ENCODE measurements at regions not wholly inside any gene's neighbourhood (a gene's known extent, or its start where the extent isn't known, plus 50 kb on each side); places are given as distances from the start of the nearest gene placed in this dataset.

DNA sequence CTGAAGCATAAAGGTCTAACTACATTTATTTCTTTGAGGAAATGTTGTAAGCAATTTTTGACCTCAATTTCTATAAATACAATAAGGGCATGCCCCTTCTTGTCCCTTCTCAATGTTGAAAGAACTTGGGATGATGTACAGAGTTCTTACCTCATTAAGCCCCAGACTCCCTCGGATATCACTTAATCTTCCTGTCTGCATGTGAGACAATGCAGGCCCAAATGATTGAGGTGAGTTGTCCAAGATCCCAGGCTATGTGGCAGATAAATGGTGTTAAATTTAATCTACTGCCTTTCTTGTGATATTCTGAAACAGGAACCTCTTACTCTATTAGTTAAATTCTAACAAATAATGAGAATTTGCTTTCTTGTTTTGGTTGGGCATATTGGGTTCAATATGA, 1073.4 kb upstream of the GYPC start:
- H3K4me1 Mint-ChIP-seq (ENCODE audit: low read depth) = no peaks in the 10 kb centered on the region
- H3K27ac Mint-ChIP-seq = no peak overlapping the region
- no peaks in the 10 kb centered on the region for H3K9me3 Mint-ChIP-seq (ENCODE audit: low read depth)
- no peaks in the 10 kb centered on the region for H3K36me3 Mint-ChIP-seq
- H3K27me3 Mint-ChIP-seq = no peaks in the 10 kb centered on the region
- H3K4me3 Mint-ChIP-seq = no peak overlapping the region

- H3K4me1 Mint-ChIP-seq (ENCODE audit: low read depth) = no peaks in the 10 kb centered on the region
- no peaks in the 10 kb centered on the region for H3K9me3 Mint-ChIP-seq (ENCODE audit: low read depth)
- no peaks in the 10 kb centered on the region for H3K36me3 Mint-ChIP-seq
Observed at GRCh38 chr2:125584732-125585131, 1071.2 kb upstream of the GYPC start.

DNA sequence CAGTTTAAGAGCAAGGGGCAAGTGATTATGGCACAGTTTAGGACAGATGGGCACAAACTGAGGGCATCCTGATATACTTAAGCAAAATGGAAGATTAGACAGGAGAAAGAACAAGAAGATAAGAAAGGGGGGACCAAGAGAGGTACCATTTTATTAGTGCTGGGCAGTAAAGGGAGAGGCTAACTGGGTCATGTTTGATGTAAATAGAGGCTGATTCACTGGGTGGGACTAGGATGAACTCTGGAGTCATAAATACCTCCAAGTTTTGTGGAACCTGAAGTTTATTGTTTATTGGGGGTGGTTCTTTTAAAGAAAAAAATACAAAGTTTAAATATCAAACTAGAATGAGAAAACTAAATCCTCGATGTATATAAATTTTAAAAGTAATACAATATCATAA, 1067.2 kb upstream of the GYPC start:
- H3K4me1 Mint-ChIP-seq (ENCODE audit: low read depth) = no peaks in the 10 kb centered on the region
- peaks cover 7% of the 10 kb centered on the region for H3K9me3 Mint-ChIP-seq (ENCODE audit: low read depth)
- H3K36me3 Mint-ChIP-seq = no peaks in the 10 kb centered on the region
- no peak overlapping the region for H3K27ac Mint-ChIP-seq
- no peaks in the 10 kb centered on the region for H3K27me3 Mint-ChIP-seq
- H3K4me3 Mint-ChIP-seq = no peak overlapping the region

More at GRCh38 chr2:125584732-125585131, 1071.2 kb upstream of the GYPC start:
- no peak overlapping the region for H3K4me3 Mint-ChIP-seq
- no peaks in the 10 kb centered on the region for H3K27me3 Mint-ChIP-seq
- no peak overlapping the region for H3K27ac Mint-ChIP-seq

DNA sequence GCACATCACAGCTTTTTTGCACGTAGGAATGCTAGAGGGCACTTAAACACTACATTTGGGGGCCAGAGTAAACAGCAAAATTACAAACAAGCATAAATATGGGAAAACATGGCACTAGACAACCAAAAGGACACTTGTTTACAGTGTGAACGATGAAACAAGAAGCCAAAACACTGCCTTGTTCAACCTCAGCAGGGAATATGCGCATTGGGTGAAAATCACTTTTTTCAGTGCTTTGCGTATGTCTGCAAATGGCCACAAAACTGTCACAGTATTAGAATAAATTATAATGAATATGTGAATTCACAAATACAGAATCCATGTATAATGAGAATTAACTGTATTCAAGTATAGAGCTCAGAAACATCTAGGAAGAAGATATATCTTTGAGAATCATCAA, 1064.0 kb upstream of the GYPC start:
- peaks cover 7% of the 10 kb centered on the region for H3K9me3 Mint-ChIP-seq (ENCODE audit: low read depth)
- H3K27ac Mint-ChIP-seq = no peak overlapping the region
- H3K27me3 Mint-ChIP-seq = no peaks in the 10 kb centered on the region
- no peak overlapping the region for H3K4me3 Mint-ChIP-seq
- no peaks in the 10 kb centered on the region for H3K36me3 Mint-ChIP-seq
- H3K4me1 Mint-ChIP-seq (ENCODE audit: low read depth) = no peaks in the 10 kb centered on the region

GRCh38 chr2:125593036-125593435, 1062.9 kb upstream of the GYPC start:
- H3K27ac Mint-ChIP-seq = no peak overlapping the region
- H3K4me3 Mint-ChIP-seq = no peak overlapping the region

GRCh38 chr2:125596612-125597011, 1059.3 kb upstream of the GYPC start:
- Mint-ChIP-seq H3K9me3 (ENCODE audit: low read depth) (no peaks in the 10 kb centered on the region), H3K27me3 (no peaks in the 10 kb centered on the region), H3K4me3 (no peak overlapping the region), H3K4me1 (ENCODE audit: low read depth) (no peaks in the 10 kb centered on the region), H3K27ac (no peak overlapping the region), H3K36me3 (no peaks in the 10 kb centered on the region)

More at GRCh38 chr2:125593036-125593435, 1062.9 kb upstream of the GYPC start:
- peaks cover 7% of the 10 kb centered on the region for H3K9me3 Mint-ChIP-seq (ENCODE audit: low read depth)
- H3K4me1 Mint-ChIP-seq (ENCODE audit: low read depth) = no peaks in the 10 kb centered on the region
- H3K27me3 Mint-ChIP-seq = no peaks in the 10 kb centered on the region
- H3K36me3 Mint-ChIP-seq = no peaks in the 10 kb centered on the region

DNA sequence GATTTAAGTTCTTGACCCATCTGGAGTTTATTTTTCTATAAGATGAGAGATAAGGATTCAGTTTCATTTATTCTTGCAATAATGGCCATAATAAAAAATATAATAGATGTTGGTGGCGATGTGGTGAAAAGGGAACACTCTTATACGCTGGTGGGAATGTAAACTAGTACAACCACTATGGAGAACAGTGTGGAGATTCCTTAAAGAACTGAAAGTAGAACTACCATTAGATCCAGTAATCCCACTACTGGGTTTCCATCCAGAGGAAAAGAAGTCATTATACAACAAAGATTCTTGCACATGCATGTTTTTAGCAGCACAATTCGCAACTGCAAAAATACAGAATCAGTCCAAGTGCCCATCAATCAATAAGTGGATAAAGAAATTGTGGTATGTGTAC, 1040.5 kb upstream of the GYPC start:
- H3K36me3 Mint-ChIP-seq = no peaks in the 10 kb centered on the region
- H3K9me3 Mint-ChIP-seq (ENCODE audit: low read depth) = no peaks in the 10 kb centered on the region
- no peak overlapping the region for H3K4me3 Mint-ChIP-seq
- no peaks in the 10 kb centered on the region for H3K27me3 Mint-ChIP-seq
- H3K4me1 Mint-ChIP-seq (ENCODE audit: low read depth) = no peaks in the 10 kb centered on the region
- H3K27ac Mint-ChIP-seq = no peak overlapping the region

DNA sequence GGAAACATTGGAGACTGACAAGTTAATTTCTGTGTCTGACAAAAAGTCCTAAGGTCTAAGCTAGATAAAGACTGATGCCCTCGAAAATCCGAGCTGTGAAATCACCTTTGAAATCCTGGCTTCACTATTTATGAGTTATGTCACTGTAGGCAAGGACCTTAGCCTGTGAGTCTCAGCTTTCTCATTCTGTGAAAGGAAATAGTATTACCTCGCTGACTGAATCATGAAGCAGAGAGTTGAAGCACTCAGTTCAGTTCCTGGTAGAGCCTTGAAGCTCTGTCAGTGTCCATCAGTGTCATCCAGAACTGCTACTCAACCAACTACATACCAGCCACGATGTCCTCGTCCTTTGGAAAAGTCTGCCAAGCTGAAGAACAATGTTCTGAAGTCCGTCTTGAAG, 1025.6 kb upstream of the GYPC start:
- Mint-ChIP-seq H3K4me1 (ENCODE audit: low read depth) (no peaks in the 10 kb centered on the region), H3K27ac (no peak overlapping the region), H3K27me3 (no peaks in the 10 kb centered on the region), H3K36me3 (no peaks in the 10 kb centered on the region), H3K9me3 (ENCODE audit: low read depth) (no peaks in the 10 kb centered on the region), H3K4me3 (no peak overlapping the region)

- no peaks in the 10 kb centered on the region for H3K4me1 Mint-ChIP-seq (ENCODE audit: low read depth)
- H3K4me3 Mint-ChIP-seq = no peak overlapping the region
- H3K27me3 Mint-ChIP-seq = no peaks in the 10 kb centered on the region
- H3K9me3 Mint-ChIP-seq (ENCODE audit: low read depth) = no peaks in the 10 kb centered on the region
- H3K27ac Mint-ChIP-seq = no peak overlapping the region
- H3K36me3 Mint-ChIP-seq = no peaks in the 10 kb centered on the region
Observed at GRCh38 chr2:125634662-125635061, 1021.3 kb upstream of the GYPC start.

GRCh38 chr2:125638345-125638744, 1017.6 kb upstream of the GYPC start:
- H3K4me1 Mint-ChIP-seq (ENCODE audit: low read depth) = no peaks in the 10 kb centered on the region
- no peaks in the 10 kb centered on the region for H3K27me3 Mint-ChIP-seq

GRCh38 chr2:125642032-125642431, 1013.9 kb upstream of the GYPC start:
- Mint-ChIP-seq H3K36me3 (no peaks in the 10 kb centered on the region), H3K9me3 (ENCODE audit: low read depth) (no peaks in the 10 kb centered on the region), H3K4me3 (no peak overlapping the region), H3K4me1 (ENCODE audit: low read depth) (no peaks in the 10 kb centered on the region), H3K27me3 (no peaks in the 10 kb centered on the region), H3K27ac (no peak overlapping the region)

More at GRCh38 chr2:125638345-125638744, 1017.6 kb upstream of the GYPC start:
- no peaks in the 10 kb centered on the region for H3K36me3 Mint-ChIP-seq
- no peaks in the 10 kb centered on the region for H3K9me3 Mint-ChIP-seq (ENCODE audit: low read depth)
- H3K27ac Mint-ChIP-seq = no peak overlapping the region
- no peak overlapping the region for H3K4me3 Mint-ChIP-seq

DNA sequence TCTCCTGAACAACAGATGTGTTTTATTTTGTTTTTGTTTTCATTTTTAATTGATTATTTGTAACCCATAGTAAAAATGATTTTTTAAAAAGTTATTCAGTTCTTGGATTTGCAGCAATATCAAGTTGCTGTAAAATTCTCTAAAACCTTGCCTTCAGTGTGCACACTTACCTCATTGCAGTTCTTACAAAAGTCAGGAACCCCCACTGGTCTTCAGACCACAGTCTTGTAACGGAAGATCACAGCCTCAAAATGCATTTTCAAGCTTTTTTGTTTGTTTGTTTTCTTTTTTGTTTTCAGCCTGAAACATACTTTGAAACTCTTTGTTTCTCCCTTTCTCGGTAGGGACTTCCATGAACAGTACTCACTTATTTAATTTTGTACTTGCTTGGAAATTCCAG, 1012.8 kb upstream of the GYPC start:
- no peaks in the 10 kb centered on the region for H3K4me1 Mint-ChIP-seq (ENCODE audit: low read depth)
- no peaks in the 10 kb centered on the region for H3K9me3 Mint-ChIP-seq (ENCODE audit: low read depth)
- H3K4me3 Mint-ChIP-seq = no peak overlapping the region
- H3K27me3 Mint-ChIP-seq = no peaks in the 10 kb centered on the region
- H3K27ac Mint-ChIP-seq = no peak overlapping the region
- H3K36me3 Mint-ChIP-seq = no peaks in the 10 kb centered on the region

DNA sequence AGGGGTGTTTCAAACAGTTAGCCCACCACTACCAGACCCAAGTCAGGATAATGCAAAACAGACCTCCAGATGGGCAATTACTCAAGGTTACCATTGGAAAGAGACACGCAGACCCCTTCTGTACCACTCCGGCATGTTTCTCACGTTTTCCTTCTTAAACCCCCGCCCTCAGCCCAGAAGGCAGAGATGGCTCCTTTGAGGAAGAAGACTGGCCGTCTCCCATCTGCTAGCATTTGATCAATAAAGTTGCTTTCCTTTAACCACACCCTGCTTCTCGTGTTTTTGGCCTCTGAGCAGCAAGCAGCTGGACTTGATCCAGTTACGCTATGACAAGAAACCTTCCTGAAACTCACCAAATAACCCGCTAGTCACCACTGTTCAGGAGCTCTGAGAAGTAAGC, 1012.4 kb upstream of the GYPC start:
- Mint-ChIP-seq H3K27ac (no peak overlapping the region), H3K4me3 (no peak overlapping the region), H3K27me3 (peaks cover 1% of the 10 kb centered on the region), H3K36me3 (no peaks in the 10 kb centered on the region), H3K9me3 (ENCODE audit: low read depth) (no peaks in the 10 kb centered on the region), H3K4me1 (ENCODE audit: low read depth) (no peaks in the 10 kb centered on the region)

GRCh38 chr2:125644257-125644656, 1011.7 kb upstream of the GYPC start:
- Mint-ChIP-seq H3K4me3 (no peak overlapping the region), H3K27ac (no peak overlapping the region), H3K4me1 (ENCODE audit: low read depth) (no peaks in the 10 kb centered on the region), H3K36me3 (no peaks in the 10 kb centered on the region), H3K27me3 (peaks cover 1% of the 10 kb centered on the region), H3K9me3 (ENCODE audit: low read depth) (no peaks in the 10 kb centered on the region)

DNA sequence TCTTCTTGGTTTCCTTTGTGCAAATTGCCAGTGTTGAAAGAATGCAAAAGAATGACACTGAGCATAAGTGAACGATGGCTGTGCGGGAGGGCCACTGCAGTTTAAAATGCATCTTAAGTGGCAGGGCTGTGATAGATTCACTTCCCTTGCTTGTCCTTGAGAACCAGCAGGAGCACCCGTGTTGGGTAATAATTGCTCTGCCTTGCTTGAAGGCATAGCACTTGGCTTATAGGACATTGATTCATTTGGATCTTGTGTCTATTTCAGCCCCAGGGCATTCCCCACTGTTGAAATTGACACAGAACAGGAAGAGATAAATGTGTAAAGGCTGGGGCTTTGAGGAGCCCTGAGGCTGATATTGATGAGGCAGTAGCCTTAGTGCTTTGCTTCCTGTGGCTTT, 1003.7 kb upstream of the GYPC start:
- H3K9me3 Mint-ChIP-seq (ENCODE audit: low read depth) = no peaks in the 10 kb centered on the region
- no peak overlapping the region for H3K4me3 Mint-ChIP-seq
- no peaks in the 10 kb centered on the region for H3K4me1 Mint-ChIP-seq (ENCODE audit: low read depth)
- no peaks in the 10 kb centered on the region for H3K36me3 Mint-ChIP-seq
- peaks cover 1% of the 10 kb centered on the region for H3K27me3 Mint-ChIP-seq
- no peak overlapping the region for H3K27ac Mint-ChIP-seq

DNA sequence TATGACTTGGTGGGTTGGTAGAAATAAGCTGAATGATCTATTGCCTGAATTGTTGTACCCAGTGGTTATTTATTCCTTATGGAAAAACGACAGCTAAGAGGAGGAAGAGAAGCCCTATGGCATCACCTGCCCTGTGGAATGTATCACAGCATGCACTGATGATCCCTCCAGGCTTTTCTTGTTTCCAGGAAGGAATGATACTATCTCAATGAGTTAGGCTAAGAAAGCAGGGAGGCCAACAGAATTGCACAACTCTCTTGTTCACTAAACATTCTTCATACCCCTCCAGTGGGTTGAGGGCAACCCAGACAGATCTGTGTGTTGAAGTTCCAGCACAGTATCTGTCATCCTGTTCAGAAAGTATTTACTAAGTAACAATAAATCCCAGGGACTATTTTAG, 1001.7 kb upstream of the GYPC start:
- no peak overlapping the region for H3K4me3 Mint-ChIP-seq

GRCh38 chr2:125656190-125656589, 999.8 kb upstream of the GYPC start:
- Mint-ChIP-seq H3K27me3 (no peaks in the 10 kb centered on the region), H3K36me3 (no peaks in the 10 kb centered on the region), H3K4me3 (no peak overlapping the region), H3K4me1 (ENCODE audit: low read depth) (no peaks in the 10 kb centered on the region), H3K9me3 (ENCODE audit: low read depth) (no peaks in the 10 kb centered on the region), H3K27ac (no peak overlapping the region)

More for the DNA sequence above, 1001.7 kb upstream of the GYPC start:
- no peaks in the 10 kb centered on the region for H3K4me1 Mint-ChIP-seq (ENCODE audit: low read depth)
- H3K27ac Mint-ChIP-seq = no peak overlapping the region
- no peaks in the 10 kb centered on the region for H3K9me3 Mint-ChIP-seq (ENCODE audit: low read depth)
- no peaks in the 10 kb centered on the region for H3K36me3 Mint-ChIP-seq
- no peaks in the 10 kb centered on the region for H3K27me3 Mint-ChIP-seq
